ENCODE measurements at regions not wholly inside any gene's neighbourhood (a gene's known extent, or its start where the extent isn't known, plus 50 kb on each side); places are given as distances from the start of the nearest gene placed in this dataset.
"Not testable (repeated sequence)": the region's sequence is repeated elsewhere in the genome, so short reads cannot be mapped to it uniquely, and the experiment has no call there.

GRCh38 chr3:186453531-186453930 lies 90.6 kb downstream of the CRYGS start:
- DNase-seq = no peak

GRCh38 chr3:186452517-186452916 lies 90.5 kb upstream of the DGKG start:
- no peak for DNase-seq

GRCh38 chr3:186451371-186451770 lies 89.3 kb upstream of the DGKG start:
- DNase-seq = no peak

- DNase-seq = no peak
Observed at GRCh38 chr3:186444974-186445373, 82.9 kb upstream of the DGKG start.

GRCh38 chr3:186444288-186444687 lies 82.3 kb upstream of the DGKG start:
- no peak for DNase-seq

- not testable (repeated sequence) for DNase-seq
Observed at GRCh38 chr3:186442979-186443378, 80.9 kb upstream of the DGKG start.

- DNase-seq = peak; percentile 34
Observed at GRCh38 chr3:186442162-186442561, 80.1 kb upstream of the DGKG start.

GRCh38 chr3:186440891-186441290 lies 78.9 kb upstream of the DGKG start:
- no peak for DNase-seq

- no peak for DNase-seq
Observed at GRCh38 chr3:186439725-186440124, 77.7 kb upstream of the DGKG start.

- DNase-seq = not testable (repeated sequence)
Observed at GRCh38 chr3:186435332-186435731, 73.3 kb upstream of the DGKG start.

GRCh38 chr3:186432944-186433732 lies 71.1 kb upstream of the DGKG start:
- no peak for DNase-seq

GRCh38 chr3:186432189-186432588 lies 70.2 kb upstream of the DGKG start:
- no peak for DNase-seq

GRCh38 chr3:186427627-186428281 lies 65.7 kb upstream of the DGKG start:
- DNase-seq = no peak

- no peak for DNase-seq
Observed at GRCh38 chr3:186425788-186426730, 64.0 kb upstream of the DGKG start.

GRCh38 chr3:186421946-186422345 lies 59.9 kb upstream of the DGKG start:
- no peak for DNase-seq

- DNase-seq = no peak
Observed at GRCh38 chr3:186418671-186419145, 56.7 kb upstream of the DGKG start.

- DNase-seq = no peak
Observed at GRCh38 chr3:186417791-186418190, 55.8 kb upstream of the DGKG start.

GRCh38 chr3:186414735-186415419 lies 52.8 kb upstream of the DGKG start:
- no peak for DNase-seq

GRCh38 chr3:186413615-186414415 lies 51.8 kb upstream of the DGKG start:
- DNase-seq = no peak

GRCh38 chr3:186411994-186412393 lies 50.0 kb upstream of the DGKG start:
- no peak for DNase-seq
